ENCODE measurements at regions not wholly inside any gene's neighbourhood (a gene's known extent, or its start where the extent isn't known, plus 50 kb on each side); places are given as distances from the start of the nearest gene placed in this dataset.
"Not testable (repeated sequence)": the region's sequence is repeated elsewhere in the genome, so short reads cannot be mapped to it uniquely, and the experiment has no call there.

DNA sequence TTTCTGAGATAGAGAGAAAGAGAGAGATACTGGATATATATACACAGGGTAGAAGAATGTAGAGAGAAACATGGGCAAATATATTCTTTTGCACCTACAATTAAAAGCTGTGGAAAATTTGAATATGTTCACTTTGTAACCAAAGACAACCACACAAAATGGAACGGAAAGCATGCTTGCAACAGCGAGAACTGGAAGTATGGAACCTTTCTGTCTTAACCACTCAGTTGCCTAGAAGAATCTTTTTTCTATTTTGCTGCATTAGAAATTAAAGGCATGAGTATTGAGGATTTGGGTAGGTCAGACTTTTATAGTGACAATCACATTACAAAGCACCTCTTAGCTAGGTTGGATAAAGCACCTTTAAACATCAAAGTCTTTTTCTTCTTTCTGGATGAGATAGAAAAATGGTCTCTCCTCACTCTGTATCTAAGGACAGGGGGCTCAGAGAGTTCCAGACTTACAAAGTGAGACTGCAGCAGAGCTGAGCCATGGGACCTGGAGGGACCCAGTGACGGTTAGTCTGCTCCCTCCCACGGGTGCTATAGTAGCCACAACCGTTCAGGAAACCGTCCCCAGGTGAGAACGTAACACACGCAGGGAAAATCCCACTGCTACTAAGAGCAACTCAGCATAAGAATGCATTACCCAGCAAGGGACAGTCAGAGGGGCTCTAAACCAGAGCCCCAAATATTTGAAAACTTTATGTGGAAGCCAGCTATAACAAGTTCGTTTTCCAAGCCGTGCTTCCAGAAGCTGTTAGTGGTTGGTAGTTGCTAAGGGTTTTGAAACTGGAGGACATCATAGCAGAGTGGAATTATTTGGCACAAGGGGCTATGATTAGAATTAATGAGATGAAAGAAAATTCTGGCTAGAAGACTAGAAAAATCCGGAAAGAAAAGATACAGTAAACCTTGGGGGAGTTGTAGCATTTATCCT, 97.1 kb downstream of the DAD1 start:
- DNase-seq = no peak

DNA sequence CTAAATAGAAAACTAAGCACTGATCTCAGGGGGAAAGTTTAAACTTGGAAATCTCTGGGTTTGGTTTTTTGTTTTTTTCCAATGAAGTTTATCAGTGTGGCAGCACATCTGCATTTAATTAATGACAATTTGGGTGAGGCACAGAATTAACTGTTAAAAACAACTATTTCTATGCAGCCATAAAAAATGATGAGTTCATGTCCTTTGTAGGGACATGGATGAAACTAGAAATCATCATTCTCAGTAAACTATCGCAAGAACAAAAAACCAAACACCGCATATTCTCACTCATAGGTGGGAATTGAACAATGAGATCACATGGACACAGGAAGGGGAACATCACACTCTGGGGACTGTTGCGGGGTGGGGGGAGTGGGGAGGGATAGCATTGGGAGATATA, 98.0 kb downstream of the DAD1 start:
- DNase-seq = not testable (repeated sequence)

DNA sequence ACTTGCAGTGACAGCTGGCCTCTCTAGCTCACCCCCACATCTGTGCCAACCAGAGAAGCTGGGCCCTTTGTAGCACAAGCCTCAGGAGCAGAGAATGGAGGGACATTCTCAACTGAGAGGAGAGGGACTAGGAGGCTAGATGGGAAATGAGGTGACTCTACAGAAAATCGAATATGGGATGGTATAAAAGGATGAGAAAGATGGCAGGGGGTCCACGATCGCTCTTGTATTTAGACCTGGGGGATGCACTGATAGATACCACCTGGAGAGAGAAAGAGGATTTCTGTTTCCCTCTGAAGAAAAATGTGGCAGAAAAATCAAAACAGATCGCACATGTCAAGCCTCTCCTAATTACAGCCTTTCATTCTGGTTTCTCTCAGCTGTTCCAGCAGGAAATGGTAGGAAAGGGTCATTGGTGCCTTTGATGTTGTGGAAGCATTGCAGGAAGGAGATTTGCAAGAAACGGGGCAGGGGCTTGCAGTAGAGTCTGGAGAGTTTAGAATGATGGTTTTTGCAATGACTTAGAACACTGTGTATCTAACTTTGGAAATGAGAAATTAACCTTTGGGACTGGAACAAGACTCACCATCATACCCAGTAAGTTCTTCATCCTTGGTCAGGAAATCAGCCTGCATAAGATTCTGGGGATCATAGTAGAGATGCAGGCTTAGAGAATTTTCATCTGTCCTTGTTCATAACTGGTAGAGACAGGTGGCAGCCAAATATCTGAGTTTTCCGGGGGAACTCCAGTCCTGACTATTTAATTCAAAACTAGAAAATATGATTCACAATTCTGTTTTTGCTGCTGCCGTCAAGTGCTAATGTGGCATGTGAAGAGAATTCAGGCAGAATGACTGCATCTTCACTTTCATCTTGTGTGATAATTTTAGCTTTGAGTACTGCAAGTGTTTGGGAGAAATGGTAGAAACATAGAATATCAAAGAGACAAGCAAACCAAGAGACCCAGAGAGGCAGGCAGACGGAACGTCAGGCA, 98.8 kb downstream of the DAD1 start:
- no peak for DNase-seq

- DNase-seq = no peak
Observed at GRCh38 chr14:22489244-22489545, 99.8 kb downstream of the DAD1 start.

- DNase-seq = no peak
Observed at GRCh38 chr14:22488522-22489243, 100.3 kb downstream of the DAD1 start.

- DNase-seq = no peak
Observed at GRCh38 chr14:22487941-22488340, 101.1 kb downstream of the DAD1 start.

- no peak for DNase-seq
Observed at GRCh38 chr14:22487401-22487800, 101.6 kb downstream of the DAD1 start.

DNA sequence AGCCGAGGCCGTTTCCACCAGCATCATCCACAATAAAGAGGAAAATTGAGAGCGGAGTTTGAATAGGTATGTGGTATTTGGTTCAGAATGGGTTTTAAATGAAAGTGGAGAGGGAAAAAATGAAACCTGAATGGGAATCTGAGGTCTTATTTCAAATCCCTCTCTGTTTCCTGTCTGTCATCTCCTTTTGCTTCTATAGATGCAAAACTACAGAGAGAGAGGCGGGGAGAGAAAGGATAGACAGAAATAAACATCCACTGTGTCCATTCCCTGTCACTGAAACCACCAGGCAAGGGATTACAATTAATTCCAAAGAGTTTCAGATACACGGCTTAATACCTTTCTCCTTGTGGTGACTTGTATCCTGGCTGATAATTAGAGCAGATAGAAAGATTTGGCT, 102.3 kb downstream of the DAD1 start:
- no peak for DNase-seq

DNA sequence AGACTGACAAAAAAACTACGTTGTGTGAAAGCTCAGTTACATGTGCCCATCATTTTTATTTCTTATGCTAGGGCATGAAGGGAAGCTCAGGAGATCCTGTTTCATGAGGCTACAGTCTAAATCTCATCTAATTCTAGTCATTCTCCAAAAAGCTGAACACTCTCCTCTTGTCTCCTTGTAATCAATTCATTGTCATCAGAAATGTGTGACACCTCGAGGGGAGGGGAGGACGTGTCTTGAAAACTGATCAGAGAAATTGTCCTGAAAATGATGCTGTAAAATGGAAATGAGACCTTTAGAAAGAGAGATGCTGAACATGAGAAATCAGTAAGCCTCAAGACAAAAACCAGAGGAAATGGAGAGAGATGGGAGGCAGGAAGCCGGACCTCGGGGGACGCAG, 103.4 kb downstream of the DAD1 start:
- no peak for DNase-seq

DNA sequence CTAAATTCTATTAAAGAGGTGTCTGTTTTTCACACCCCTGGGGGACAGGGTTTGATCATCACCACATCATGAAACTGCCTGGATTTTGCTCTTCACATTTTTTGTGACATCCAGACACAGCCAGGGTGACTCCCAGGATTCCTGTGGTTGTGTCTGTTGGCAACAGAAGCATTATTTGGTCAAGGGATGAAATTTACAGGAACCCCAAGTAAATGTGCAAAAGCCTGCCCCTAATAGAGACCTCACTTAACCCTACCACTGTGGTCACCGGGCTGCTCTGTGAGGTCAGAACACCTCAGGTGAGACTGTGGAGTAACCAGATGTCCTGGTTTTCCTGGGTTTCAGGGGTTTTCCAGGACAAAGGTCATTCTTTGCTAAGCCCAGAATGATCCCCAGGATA, 103.8 kb downstream of the DAD1 start:
- no peak for DNase-seq

GRCh38 chr14:22484632-22485031, 104.4 kb downstream of the DAD1 start:
- no peak for DNase-seq

DNA sequence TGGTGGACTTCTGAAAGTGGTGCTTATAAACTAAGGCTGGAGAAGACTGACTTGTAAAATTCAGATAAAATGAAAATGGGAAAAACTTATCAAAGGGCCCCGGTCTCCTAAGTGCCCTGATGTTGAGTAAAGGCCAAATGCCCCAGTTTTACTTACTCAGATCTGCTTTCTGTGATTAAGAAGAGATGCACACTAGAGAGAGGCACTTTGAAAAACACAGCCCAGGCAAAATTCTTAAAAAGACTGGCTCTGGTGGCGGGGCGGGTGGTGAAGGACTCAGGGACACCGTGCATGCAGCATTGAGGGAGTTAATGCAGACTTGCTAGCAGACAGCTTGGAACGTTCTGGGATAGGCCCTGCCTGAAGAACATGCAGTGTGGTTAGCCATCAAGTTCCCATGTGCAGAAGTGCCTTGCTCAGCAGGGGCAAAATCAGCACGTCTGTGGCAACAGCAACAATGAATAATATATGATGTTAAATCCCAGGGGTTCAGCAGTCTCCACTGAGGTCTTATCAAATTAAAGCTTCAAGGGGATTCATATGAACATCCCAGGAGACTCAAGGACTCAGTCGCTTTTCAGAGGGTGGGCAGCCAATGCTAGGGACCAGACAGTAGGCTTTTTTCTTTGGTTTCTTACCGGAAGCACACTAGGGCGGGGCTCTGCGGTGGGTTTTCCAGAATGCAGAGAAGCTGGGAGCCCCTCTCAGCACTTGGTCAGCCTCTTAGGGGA, 105.0 kb downstream of the DAD1 start:
- DNase-seq = no peak

DNA sequence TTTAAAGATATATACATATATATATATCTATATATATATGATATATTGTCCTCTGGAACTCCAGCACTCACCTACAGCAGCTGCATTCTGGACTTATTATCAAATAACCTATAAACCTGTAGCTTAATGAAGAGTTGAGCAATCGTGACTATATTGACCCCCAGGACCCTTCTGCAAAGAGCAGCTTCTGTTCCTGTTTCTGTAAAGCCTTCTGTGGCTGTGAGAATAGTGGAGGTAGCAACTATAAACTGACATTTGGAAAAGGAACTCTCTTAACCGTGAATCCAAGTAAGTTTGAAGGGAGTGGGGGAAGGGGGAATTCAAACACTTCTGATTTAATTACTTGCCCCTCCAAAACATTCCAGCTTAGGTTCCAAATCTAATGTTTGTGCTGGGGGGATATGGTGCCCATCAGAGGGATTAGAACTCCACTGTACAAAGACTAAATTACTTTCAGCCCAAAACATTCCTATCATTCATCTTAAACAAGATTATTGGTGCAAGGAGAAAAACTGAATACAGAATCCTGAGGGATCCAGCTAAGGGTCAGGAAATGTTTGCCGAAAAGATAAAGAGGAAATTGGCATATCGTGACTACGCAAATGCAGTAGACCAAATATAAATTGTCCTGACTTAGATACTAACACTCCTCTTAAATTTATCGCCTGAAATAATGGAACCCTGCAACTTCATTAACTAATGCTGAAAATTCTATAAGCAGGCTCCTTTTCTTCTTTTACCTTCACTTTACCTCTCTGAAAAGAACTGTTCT, 106.1 kb downstream of the DAD1 start:
- DNase-seq = no peak

DNA sequence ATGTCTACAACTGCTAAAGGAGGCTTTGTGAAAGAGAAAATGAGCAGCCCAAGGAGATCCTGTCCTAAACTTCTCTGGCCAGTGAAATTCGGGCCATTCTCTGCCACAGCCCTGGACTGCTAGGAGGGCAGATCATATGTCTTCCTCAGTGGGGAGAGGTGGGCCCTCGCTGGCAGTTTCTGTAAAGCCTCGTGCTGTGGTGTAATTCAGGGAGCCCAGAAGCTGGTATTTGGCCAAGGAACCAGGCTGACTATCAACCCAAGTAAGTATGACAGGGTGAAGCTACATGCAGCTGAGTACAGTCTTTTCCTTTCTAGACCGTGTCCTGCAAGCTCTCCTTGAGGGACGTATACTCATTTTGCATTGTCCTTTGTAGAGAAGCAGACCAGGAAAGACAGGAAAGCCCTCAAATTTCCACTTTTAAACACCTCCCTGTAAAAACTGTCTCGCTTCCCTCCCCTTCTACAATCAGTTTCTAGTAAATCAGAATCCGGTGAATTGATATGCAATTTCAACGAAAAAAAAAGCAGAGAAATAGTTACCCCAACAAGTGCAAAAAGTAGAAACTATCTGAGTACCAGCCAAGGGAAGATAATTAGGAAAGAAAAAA, 106.8 kb downstream of the DAD1 start:
- no peak for DNase-seq

DNA sequence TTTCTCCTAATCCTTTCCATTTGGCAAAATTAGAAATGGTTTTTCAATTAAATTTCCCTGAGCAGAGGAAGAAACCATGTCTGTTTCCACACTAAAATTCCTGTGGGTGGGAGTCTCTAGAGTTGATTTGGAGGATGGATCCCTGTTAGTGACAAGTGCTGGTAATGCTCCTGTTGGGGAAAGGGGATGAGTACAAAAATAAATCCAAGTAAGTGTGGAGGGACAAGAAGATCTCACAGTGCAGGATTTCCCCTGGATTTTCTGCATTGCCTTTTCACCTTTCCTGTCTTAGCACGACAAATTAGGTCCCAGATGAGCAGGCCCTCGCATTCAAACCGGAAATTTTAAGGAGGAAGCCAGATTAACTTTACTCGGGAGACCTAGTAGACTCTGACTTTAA, 107.5 kb downstream of the DAD1 start:
- no peak for DNase-seq

DNA sequence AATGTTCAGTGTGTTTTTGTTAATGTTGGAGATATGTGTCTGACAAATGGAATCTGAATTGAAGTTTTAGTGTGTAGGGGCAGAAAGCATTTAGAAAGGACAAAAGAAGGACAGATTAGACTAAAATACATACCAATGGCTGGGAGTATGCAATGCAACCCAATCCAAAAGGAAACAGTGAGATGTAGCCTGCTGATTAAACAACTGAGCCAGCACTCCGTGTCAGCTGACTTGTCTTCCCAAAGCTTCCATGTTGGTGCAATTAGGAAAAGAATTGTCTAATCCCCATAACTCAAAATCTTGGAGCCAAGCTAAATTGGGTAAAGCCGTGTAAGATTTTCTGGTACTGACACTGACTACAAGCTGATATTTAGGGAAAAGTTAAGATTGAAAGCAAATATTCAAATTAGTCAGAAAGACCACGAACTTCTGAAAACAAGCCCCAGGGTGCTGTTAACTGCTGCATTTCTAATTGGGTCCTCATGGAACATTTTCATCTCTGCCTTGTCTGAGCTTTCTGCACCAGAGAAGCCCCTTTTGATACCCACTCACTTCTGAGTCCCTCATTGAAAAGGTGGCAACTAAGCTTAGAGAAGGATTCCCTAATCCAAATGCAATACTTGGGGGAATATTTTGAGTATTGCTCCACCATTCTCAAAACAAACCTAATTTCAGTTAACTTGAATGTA, 109.1 kb downstream of the DAD1 start:
- no peak for DNase-seq

DNA sequence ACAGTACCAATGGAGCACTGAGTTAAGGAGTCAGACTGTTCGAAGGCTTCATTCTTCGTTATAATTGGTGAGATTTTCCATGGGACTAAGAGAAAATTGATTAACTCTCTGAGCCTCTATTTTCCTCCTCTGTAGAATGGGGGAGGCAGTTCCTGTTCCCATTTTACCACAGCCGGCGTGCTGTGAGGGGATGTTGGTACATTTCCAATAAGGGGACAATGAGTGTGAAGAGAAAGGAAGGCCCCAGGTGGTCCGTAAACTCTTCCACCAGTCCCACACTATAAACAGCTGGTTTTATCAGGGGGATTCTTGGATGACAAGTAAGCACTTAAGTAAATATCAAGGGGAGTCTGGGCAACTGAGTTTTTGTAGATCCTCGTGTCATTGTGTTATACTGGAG, 109.9 kb downstream of the DAD1 start:
- no peak for DNase-seq

DNA sequence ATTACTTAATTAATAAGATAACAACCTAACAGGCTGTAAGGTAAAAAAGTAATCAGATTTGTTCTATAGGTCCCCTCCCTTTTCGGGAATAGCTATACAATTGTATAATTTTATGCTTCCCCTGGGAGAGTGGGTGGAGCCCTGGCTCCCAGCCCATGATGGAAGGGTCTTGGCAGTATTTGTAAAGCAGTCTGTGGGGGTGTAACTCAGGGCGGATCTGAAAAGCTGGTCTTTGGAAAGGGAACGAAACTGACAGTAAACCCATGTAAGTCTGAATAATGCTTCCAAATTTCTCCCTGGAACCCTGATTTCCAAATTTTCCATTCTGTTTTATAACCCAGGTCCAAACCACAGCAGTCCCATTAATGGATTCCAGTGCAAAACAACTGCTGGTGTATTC, 110.4 kb downstream of the DAD1 start:
- no peak for DNase-seq

DNA sequence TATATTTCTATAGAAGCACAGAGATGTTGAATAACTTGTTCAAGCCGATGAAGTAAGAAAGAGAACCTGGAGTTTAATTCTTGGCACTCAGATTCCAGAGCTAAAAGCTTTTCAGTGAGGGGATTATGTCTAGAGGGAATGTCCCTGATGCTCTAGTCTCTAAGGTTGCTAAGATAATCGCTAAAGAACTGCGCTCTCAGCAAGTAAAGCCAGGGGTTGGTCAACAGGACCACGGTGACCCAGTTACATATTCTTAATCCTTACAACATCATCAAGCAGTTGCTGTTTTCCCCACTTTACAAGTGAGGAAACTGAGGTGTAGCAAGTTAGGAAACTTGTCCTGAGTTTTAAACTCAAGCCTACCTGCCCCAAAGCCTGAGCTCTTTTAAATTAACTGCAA, 110.8 kb downstream of the DAD1 start:
- DNase-seq = no peak

DNA sequence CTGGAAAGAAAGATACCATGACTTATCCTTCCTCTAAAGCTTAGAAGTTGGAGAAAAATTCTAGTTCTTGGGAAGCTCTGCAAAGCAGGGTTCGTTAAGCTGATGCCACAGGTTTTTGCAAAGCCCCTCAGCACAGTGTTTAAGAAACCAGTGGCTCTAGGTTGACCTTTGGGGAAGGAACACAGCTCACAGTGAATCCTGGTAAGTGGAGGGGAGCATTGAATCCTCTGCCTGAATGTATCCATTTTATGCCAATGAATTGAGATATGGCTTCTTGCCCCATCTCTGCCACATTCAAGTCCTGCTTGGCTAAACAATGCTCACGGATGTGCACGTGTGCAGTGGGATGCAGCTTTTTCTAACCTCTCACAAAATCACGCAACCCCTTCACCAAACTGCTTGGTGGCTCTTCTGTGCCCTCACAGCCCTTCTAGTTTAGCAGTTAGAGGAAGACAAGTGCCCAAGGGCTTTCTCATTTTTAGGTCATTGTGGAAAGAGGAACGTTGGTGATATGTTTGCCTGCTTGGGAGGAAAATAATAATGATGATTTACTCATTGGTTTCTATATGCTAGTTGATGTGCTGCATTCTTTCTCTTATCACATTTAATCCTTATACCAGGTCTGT, 111.3 kb downstream of the DAD1 start:
- no peak for DNase-seq

Measured in right kidney (tissue), 1 donor.